Activated T-cell treated with anti-CD3 and anti-CD28 coated beads for 4 hours (primary cell): ENCODE measurements at regions not wholly inside any gene's neighbourhood (a gene's known extent, or its start where the extent isn't known, plus 50 kb on each side); places are given as distances from the start of the nearest gene placed in this dataset.

Experiments used
- DNase-seq: peaks from one replicate; pipeline ENCODE4 v3.0.0-alpha.2; 2020

GRCh38 chr1:219302697-219303096 lies 129.0 kb downstream of the LYPLAL1 start:
- no peak for DNase-seq

GRCh38 chr1:219299420-219299819 lies 125.7 kb downstream of the LYPLAL1 start:
- no peak for DNase-seq

GRCh38 chr1:219298571-219299148 lies 125.0 kb downstream of the LYPLAL1 start:
- DNase-seq: no peak

- DNase-seq: no peak
Observed at GRCh38 chr1:219296430-219297355, 123.0 kb downstream of the LYPLAL1 start.

- no peak for DNase-seq
Observed at GRCh38 chr1:219294251-219294650, 120.6 kb downstream of the LYPLAL1 start.

GRCh38 chr1:219293410-219293809 lies 119.7 kb downstream of the LYPLAL1 start:
- no peak for DNase-seq

GRCh38 chr1:219292999-219293398 lies 119.3 kb downstream of the LYPLAL1 start:
- DNase-seq: no peak

GRCh38 chr1:219292341-219292740 lies 118.7 kb downstream of the LYPLAL1 start:
- DNase-seq: no peak

GRCh38 chr1:219289171-219289570 lies 115.5 kb downstream of the LYPLAL1 start:
- DNase-seq: no peak

- DNase-seq: no peak
Observed at GRCh38 chr1:219283541-219283940, 109.9 kb downstream of the LYPLAL1 start.

- no peak for DNase-seq
Observed at GRCh38 chr1:219281831-219282230, 108.2 kb downstream of the LYPLAL1 start.

- DNase-seq: no peak
Observed at GRCh38 chr1:219279017-219279770, 105.5 kb downstream of the LYPLAL1 start.

GRCh38 chr1:219278288-219278687 lies 104.6 kb downstream of the LYPLAL1 start:
- no peak for DNase-seq

- DNase-seq: no peak
Observed at GRCh38 chr1:219277304-219278105, 103.8 kb downstream of the LYPLAL1 start.

- DNase-seq: no peak
Observed at GRCh38 chr1:219276049-219276738, 102.5 kb downstream of the LYPLAL1 start.

- no peak for DNase-seq
Observed at GRCh38 chr1:219273088-219273686, 99.5 kb downstream of the LYPLAL1 start.

GRCh38 chr1:219271818-219272535 lies 98.3 kb downstream of the LYPLAL1 start:
- DNase-seq: no peak

GRCh38 chr1:219269171-219269570 lies 95.5 kb downstream of the LYPLAL1 start:
- no peak for DNase-seq

- DNase-seq: no peak
Observed at GRCh38 chr1:219266524-219266923, 92.8 kb downstream of the LYPLAL1 start.

- DNase-seq: no peak
Observed at GRCh38 chr1:219265026-219265515, 91.4 kb downstream of the LYPLAL1 start.

GRCh38 chr1:219264561-219264960 lies 90.9 kb downstream of the LYPLAL1 start:
- DNase-seq: no peak
